HEK293 (cell line): ENCODE measurements at regions not wholly inside any gene's neighbourhood (a gene's known extent, or its start where the extent isn't known, plus 50 kb on each side); places are given as distances from the start of the nearest gene placed in this dataset.

Experiments used
- CTCF ChIP-seq: fragments of 450-650 bp; formaldehyde crosslinking; IDR thresholded peaks from 2 replicates; pipeline ENCODE4 v1.5.1; 2016; ENCODE audit warnings: missing biosample characterization, missing genetic modification characterization
- WT1 ChIP-seq: fragments of 450-650 bp; formaldehyde crosslinking; IDR thresholded peaks from 2 replicates; pipeline ENCODE4 v1.5.1; 2016; ENCODE audit warnings: missing biosample characterization, missing genetic modification characterization
- ZBTB7A ChIP-seq: fragments of 450-650 bp; formaldehyde crosslinking; IDR thresholded peaks from 2 replicates; pipeline ENCODE4 v1.5.1; 2016; ENCODE audit warnings: low read depth, missing biosample characterization, missing genetic modification characterization
- ZNF37A ChIP-seq: fragments of 450-650 bp; IDR thresholded peaks from 2 replicates; pipeline ENCODE4 v1.5.1; 2018; ENCODE audit warnings: missing biosample characterization, missing genetic modification characterization
- ZNF549 ChIP-seq: fragments of 450-650 bp; IDR thresholded peaks from 2 replicates; pipeline ENCODE4 v1.5.1; 2018; ENCODE audit warnings: missing biosample characterization, missing genetic modification characterization, mild to moderate bottlenecking, inconsistent platforms, moderate library complexity

GRCh38 chr14:56040121-56040520 lies 78.1 kb upstream of the PELI2 start:
- TF ChIP-seq WT1 (tag by site-specific recombination) (no peak), CTCF (tag by site-specific recombination) (no peak), ZNF37A (tag by site-specific recombination) (no peak), ZBTB7A (tag by site-specific recombination) (no peak), ZNF549 (tag by site-specific recombination) (no peak)
